GM20000 (cell line): ENCODE measurements at regions not wholly inside any gene's neighbourhood (a gene's known extent, or its start where the extent isn't known, plus 50 kb on each side); places are given as distances from the start of the nearest gene placed in this dataset.

Experiments used
- DNase-seq: peaks from one replicate; pipeline ENCODE4 v3.0.0; 2012; ENCODE audit warnings: low spot score
- CTCF ChIP-seq: IDR thresholded peaks from 2 replicates; pipeline ENCODE4 v1.5.1; 2012; ENCODE audit warnings: mild to moderate bottlenecking, control low read depth; ENCODE audit errors: extremely low read depth, missing control alignments

GRCh38 chr6:169848946-169849345 lies 97.5 kb downstream of the ERMARD start:
- no peak for TF ChIP-seq CTCF

GRCh38 chr6:169847901-169848311 lies 96.5 kb downstream of the ERMARD start:
- TF ChIP-seq CTCF = no peak
- DNase-seq = no peak

More at GRCh38 chr6:169848946-169849345, 97.5 kb downstream of the ERMARD start:
- DNase-seq = no peak

- no peak for DNase-seq
- TF ChIP-seq CTCF = no peak
Measured at GRCh38 chr6:169847141-169847674, 95.8 kb downstream of the ERMARD start.

GRCh38 chr6:169846286-169847056 lies 95.0 kb downstream of the ERMARD start:
- no peak for TF ChIP-seq CTCF
- DNase-seq = no peak

GRCh38 chr6:169845426-169846285 lies 94.2 kb downstream of the ERMARD start:
- no peak for TF ChIP-seq CTCF

GRCh38 chr6:169844946-169845345 lies 93.5 kb downstream of the ERMARD start:
- TF ChIP-seq CTCF = no peak
- DNase-seq = no peak

More at GRCh38 chr6:169845426-169846285, 94.2 kb downstream of the ERMARD start:
- DNase-seq = no peak

- TF ChIP-seq CTCF = no peak
Measured at GRCh38 chr6:169843991-169844390, 92.6 kb downstream of the ERMARD start.

More at GRCh38 chr6:169843991-169844390, 92.6 kb downstream of the ERMARD start:
- no peak for DNase-seq
